C1 segment of cervical spinal cord (tissue), 14 donors: ENCODE measurements at regions not wholly inside any gene's neighbourhood (a gene's known extent, or its start where the extent isn't known, plus 50 kb on each side); places are given as distances from the start of the nearest gene placed in this dataset.
"Not testable (repeated sequence)": the region's sequence is repeated elsewhere in the genome, so short reads cannot be mapped to it uniquely, and the experiment has no call there.

Experiments used
- DNase-seq, 14 donors: peaks; one replicate each; lab custom pipeline; 2025; lab: John Stamatoyannopoulos, UW

- DNase-seq: peak in 1 of 14 donors; percentile 2
Observed at GRCh38 chr2:145431181-145431951, 911.4 kb upstream of the ZEB2 start.

DNA sequence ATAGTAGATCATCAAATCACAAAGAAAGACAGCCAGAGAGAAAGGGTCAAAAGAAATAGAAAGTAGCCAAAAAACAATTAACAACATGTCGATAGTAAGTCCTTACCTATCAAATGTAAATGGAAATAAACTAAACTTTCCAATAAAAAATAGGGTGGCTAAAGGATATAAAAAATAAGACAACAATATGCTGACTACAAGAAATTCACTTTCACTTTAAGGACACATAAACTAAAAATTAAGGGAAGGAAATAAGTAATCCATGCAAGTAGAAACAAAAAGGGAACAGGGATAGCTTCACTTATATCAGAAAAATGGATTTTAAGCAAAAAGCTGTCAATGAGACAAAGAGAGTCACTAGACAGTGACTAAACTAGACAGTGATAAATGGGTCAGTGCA is 903.9 kb upstream of the ZEB2 start:
- DNase-seq: no peak

GRCh38 chr2:145422576-145422975 is 902.7 kb upstream of the ZEB2 start:
- DNase-seq: no peak

- no peak for DNase-seq
Observed at GRCh38 chr2:145421841-145422240, 901.9 kb upstream of the ZEB2 start.

DNA sequence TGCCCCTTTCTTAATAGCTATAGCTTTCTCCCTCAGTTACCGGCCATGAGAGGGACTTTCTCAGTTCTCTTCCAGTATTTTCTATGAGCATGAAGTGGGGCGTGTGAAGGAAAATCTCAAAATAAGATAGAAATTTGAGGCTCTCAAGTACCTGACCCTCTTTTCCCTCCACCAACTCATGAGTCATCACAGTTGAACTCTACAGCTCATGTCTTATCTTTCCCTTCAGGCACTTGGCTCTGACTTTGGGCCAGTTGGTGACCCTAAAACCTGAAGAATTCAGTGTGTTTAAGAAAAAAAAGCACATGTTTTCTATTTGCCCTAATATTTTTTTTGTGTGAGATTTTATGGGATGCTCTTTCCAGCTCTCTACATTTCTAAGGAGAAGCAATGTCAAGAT is 896.7 kb upstream of the ZEB2 start:
- no peak for DNase-seq

- DNase-seq: no peak
Observed at GRCh38 chr2:145415151-145415550, 895.2 kb upstream of the ZEB2 start.

DNA sequence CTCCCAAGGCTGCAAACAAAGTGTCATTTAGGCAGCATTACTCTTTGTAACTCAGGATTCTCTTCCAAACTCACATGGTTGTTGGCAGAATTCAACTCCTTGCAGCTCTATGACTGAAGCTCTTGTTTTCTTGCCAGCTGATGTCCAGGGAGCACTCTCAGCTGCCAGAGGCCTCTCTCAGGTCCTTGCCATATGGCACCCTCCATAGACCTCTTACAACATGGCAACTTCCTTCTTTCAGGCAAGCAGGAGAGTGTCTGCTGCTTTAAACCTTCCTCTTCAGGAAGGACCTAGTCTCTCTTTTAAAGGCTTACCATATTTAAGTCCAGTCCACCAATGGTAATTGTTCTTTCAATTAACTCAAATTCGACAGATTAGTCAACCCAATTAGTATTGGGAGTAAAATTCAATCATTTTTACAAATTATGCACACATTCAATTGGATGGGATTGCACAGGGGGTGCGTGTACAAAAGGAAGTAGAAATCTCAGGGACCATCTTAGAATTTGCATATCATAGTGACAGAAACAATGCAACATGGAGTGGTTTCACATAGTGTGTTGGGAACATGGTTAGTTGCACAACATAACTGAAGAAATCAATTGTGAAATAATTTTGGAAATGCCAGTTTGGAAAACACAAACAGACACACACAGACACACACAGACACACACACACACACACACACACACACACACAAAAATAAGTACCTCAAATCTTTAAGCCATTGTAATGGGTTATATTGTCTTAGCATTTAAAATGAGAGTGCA is 893.5 kb upstream of the ZEB2 start:
- DNase-seq: no peak

DNA sequence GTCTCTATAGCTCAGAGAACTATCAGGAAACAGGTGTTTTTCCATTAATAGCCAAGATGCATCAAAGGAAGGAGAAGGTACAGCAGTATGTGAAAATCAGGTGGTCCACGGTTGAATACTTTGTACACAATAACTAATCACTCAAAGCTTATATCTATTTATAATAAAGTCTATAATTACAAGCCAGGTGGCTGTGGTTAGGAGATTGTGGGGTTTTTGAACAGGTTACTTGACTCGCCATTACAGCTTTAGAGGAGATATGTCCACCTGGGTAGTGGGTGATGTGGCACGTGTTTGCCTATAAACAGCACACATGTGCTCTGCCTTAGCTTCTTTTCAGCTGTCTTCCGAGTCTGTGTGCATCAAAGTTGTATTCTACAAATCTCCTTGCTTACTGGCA is 892.2 kb upstream of the ZEB2 start:
- no peak for DNase-seq

DNA sequence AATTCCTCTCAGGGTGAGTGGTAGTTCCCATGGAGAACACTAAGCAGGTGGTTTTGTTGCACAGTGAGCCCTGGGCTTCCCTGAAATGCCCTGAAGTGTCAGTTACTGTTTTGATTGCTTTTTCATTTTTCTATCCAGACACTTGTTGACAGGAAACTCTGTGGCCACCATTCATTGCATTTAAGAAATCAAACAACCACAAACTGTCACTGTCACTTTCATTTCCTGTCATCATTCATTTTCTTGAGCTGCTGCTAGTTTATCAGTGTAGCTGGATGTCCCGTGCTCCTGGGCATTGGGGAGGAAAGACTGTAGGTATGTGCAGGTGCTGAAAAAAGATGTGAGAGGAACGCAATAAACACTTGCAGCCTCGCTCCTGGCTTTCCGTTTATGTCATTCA is 891.6 kb upstream of the ZEB2 start:
- no peak for DNase-seq

DNA sequence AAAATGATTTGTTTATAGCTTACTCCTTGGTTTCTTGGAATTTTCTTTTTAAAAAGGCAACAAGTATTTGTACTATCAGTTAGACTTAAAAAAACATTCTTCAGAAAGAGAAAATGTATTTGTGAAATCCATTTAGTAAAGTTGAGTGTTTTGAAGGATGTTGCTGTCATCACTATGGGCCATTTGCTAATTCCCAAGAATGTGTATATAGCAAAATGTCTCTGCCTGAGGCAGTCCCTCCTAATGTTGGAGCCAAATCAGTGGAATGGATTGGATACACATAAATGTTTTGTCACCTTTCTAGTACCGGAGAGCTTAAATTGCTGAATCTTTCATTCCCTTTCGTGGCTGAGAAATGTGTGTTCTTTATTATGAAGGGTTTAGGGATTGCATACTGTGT is 890.2 kb upstream of the ZEB2 start:
- DNase-seq: no peak

GRCh38 chr2:145408980-145409379 is 889.1 kb upstream of the ZEB2 start:
- DNase-seq: no peak

- no peak for DNase-seq
Observed at GRCh38 chr2:145404690-145405089, 884.8 kb upstream of the ZEB2 start.

DNA sequence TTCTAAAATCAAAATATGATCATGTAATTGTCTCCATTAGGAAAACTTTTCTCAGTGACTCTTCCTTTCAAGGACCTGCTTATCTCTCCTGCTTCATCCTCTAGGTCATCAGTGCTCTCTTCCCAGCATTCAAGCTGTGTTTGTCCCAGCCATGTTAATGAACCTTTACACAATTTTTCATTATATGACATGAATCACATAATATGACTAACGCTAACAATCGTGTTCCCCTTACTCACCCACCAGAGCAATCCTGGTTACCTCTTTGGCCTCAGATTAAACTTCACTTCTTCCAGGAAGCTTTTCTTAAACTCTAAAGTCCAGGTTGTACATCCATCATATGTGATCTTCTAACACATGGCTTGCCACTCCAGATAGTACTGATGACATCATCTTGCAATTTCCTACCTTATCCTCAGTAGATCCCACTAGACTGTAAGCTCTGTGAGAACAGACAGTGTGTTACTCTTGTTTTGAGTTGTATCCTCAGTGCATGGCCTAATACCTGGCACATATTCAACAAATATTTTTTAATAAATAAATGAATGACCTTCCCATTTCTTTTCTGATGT is 882.9 kb upstream of the ZEB2 start:
- DNase-seq: no peak

GRCh38 chr2:145399131-145399530 is 879.2 kb upstream of the ZEB2 start:
- no peak for DNase-seq

DNA sequence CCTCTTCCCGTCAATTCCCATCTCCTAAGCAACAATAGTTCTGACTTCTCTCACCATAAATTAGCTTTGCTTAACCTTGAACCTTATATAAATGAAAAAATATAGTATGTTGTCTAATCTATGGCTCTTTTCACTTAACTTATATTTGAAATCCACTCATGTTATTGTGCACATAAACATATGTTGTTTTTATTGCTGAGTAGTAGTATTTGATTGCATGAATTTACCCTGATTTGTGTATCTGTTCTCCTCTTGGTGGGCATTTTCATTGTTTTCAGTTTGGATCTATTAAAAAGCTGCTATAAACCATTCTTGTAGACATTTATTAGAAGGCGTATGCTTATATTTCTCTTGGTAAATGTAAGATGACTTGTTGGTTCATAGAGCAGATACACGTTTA is 874.3 kb upstream of the ZEB2 start:
- DNase-seq: no peak

- DNase-seq: no peak
Observed at GRCh38 chr2:145386973-145387372, 867.1 kb upstream of the ZEB2 start.

DNA sequence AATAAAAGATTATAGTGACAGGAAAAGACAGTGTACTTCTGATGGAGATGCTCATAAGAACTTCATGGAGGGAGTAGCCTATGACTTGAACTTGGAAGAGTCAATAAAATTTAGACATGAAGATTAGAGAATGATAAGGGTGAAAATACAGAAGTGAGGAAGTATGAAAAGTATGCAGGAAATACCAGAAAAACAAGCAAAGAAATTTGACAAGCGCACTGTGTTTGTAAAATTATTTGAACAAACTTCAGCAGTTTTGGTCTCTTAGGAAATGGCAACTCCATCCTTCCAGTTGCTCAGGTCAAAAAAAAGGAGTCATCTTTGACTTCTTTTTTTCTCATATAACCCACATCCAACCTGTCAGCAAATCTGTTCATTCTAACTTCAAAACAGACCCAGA is 864.0 kb upstream of the ZEB2 start:
- DNase-seq: no peak

DNA sequence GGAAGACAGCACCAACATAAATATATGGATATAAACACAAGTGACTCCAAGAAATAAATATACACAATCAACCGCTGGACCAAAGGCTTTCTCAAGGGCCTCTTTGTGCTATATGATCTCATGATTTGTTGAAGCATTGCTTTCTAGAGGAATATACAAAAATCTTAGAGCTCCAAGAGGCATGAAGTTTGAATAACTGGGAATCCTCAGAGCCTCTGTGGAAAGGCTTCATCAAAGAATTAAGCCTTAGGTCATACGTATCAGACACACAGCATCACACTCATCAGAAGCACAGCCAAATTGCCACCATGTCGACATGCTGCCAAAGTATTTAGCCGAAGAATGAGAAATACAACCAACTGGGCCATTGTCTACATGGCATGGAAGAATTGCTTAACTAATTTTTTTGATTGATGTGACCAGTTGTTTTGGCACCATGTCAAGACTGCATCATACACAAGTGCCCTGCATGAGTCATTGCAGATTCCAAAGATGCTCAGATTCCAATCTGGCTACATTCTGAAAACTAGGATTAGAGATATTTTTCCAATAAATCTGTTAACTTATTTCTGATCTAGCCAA is 860.6 kb upstream of the ZEB2 start:
- DNase-seq: no peak

- no peak for DNase-seq
Observed at GRCh38 chr2:145379934-145380333, 860.0 kb upstream of the ZEB2 start.

- DNase-seq: no peak
Observed at GRCh38 chr2:145374165-145374564, 854.2 kb upstream of the ZEB2 start.

GRCh38 chr2:145367334-145367733 is 847.4 kb upstream of the ZEB2 start:
- DNase-seq: not testable (repeated sequence)

DNA sequence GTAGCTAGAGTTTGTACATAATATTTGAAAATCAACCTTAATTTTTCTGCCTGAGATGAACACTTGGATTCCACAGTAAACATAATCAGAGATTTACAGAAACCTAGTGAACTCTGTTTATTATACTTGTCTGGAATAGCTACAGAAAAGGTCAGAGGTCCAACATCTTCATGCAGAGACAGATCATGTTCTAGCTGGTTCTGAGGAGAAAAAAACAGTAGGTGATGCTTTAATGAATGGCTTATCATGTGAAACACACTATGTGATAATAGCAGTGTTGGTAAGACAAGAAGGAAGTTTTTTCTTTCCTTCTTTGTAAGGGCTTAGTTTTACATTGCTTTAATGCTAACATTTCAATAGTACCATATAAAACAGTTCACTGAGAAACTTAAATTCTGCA is 846.4 kb upstream of the ZEB2 start:
- no peak for DNase-seq
